Prostate gland (tissue), 2 donors: ENCODE measurements at regions not wholly inside any gene's neighbourhood (a gene's known extent, or its start where the extent isn't known, plus 50 kb on each side); places are given as distances from the start of the nearest gene placed in this dataset.

Source experiments
- POLR2A ChIP-seq: fragments of 450-650 bp; IDR thresholded peaks from one replicate; pipeline ENCODE4 v1.6.1; 2016; ENCODE audit warnings: antibody characterized with exemption, mild to moderate bottlenecking
- POLR2AphosphoS5 ChIP-seq: sonication (generic); formaldehyde crosslinking; IDR thresholded peaks from one replicate; pipeline ENCODE4 v1.6.1; 2017; ENCODE audit warnings: antibody characterized with exemption
- TF ChIP-seq, protein P1 (sequence below), 4 experiments: fragments of 200-600 bp in 2 of 4; fragments of 450-650 bp in 2 of 4; sonication (generic) in 2 of 4; IDR thresholded peaks; 1 replicate in 3 of 4; 2 replicates in 1 of 4; pipeline ENCODE4 v1.5.1; 2016 to 2019; ENCODE audit warnings: antibody characterized with exemption in 4 of 4, mild to moderate bottlenecking in 2 of 4, moderate library complexity in 2 of 4

- TF ChIP-seq, protein P1, sequence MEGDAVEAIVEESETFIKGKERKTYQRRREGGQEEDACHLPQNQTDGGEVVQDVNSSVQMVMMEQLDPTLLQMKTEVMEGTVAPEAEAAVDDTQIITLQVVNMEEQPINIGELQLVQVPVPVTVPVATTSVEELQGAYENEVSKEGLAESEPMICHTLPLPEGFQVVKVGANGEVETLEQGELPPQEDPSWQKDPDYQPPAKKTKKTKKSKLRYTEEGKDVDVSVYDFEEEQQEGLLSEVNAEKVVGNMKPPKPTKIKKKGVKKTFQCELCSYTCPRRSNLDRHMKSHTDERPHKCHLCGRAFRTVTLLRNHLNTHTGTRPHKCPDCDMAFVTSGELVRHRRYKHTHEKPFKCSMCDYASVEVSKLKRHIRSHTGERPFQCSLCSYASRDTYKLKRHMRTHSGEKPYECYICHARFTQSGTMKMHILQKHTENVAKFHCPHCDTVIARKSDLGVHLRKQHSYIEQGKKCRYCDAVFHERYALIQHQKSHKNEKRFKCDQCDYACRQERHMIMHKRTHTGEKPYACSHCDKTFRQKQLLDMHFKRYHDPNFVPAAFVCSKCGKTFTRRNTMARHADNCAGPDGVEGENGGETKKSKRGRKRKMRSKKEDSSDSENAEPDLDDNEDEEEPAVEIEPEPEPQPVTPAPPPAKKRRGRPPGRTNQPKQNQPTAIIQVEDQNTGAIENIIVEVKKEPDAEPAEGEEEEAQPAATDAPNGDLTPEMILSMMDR (IDR thresholded peaks at IDR 0.05), result no peak
- no peak for TF ChIP-seq POLR2A
- no peak for TF ChIP-seq POLR2AphosphoS5
Measured at GRCh38 chr3:33941804-33942203, 143.4 kb downstream of the PDCD6IP start.
